ENCODE measurements at regions not wholly inside any gene's neighbourhood (a gene's known extent, or its start where the extent isn't known, plus 50 kb on each side); places are given as distances from the start of the nearest gene placed in this dataset.

DNA sequence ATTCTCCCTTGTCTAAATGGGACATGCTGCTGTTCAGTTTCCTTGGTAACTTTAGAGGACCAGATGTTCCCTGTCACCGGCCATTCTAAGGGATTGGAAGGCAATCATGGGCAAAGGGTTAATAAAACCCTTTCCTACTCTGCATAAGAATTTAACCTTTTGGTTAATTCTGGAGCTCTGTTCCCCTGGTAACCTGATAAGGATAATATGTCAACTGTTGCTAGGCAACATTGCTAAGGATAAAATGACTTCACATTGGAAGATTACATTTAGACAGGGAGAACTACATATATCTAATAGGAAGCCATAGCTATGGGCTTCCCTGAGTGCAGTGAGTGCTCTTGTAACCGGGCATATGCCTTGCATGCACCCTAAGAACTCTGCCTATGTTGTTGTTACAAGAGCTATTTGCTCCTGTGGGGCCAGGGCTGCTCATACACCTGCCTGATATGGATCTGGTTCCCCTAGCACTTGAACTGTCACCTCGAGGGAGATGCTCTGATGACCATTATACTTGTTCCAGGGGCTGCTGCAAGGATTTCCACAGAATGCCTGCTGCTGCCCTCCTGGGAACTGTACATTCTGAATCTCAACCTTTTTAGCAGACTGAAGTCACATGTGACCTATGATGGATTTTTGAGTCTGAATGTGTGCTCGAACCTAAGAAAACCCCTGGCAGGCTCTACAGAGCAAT, 326.3 kb upstream of the PDZRN3 start:
- TF ChIP-seq POLR2AphosphoS5 (IDR thresholded peaks at IDR 0.05) (no peak), POLR2A (IDR thresholded peaks at IDR 0.05) (no peak)
- TF ChIP-seq, protein P1, sequence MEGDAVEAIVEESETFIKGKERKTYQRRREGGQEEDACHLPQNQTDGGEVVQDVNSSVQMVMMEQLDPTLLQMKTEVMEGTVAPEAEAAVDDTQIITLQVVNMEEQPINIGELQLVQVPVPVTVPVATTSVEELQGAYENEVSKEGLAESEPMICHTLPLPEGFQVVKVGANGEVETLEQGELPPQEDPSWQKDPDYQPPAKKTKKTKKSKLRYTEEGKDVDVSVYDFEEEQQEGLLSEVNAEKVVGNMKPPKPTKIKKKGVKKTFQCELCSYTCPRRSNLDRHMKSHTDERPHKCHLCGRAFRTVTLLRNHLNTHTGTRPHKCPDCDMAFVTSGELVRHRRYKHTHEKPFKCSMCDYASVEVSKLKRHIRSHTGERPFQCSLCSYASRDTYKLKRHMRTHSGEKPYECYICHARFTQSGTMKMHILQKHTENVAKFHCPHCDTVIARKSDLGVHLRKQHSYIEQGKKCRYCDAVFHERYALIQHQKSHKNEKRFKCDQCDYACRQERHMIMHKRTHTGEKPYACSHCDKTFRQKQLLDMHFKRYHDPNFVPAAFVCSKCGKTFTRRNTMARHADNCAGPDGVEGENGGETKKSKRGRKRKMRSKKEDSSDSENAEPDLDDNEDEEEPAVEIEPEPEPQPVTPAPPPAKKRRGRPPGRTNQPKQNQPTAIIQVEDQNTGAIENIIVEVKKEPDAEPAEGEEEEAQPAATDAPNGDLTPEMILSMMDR (IDR thresholded peaks at IDR 0.05): no peak
- Histone ChIP-seq H3K9me3 (no peaks in the 10 kb centered on the region), H3K27me3 (no peaks in the 10 kb centered on the region), H3K4me1 (no peaks in the 10 kb centered on the region), H3K36me3 (no peaks in the 10 kb centered on the region), H3K27ac (no peak overlapping the region), H3K4me3 (no peak overlapping the region)
- no peak for DNase-seq (ENCODE audit: low spot score in 2 of 2)
- intact Hi-C loops (cut with DNase I; ENCODE audit: low total_unique reads): no loop called here

DNA sequence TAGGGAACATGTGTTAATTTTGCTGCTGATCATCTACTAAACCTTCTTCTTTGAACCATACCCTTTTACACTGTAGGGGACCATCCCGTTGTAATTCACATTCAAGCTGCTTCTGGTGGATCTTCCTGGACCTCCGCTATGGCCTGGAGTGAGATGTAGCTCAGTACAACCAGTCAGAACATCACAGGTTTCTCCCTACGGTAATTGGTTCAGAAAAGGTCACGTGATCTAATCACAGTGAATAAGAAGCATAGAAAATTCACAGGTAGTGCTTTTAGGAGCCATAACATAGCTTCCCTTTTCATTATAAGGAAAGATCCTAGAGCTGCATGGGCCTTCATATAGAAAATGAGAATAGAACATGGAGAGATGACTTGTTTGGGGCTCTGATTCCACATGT, 320.8 kb upstream of the PDZRN3 start:
- no peaks in the 10 kb centered on the region for H3K4me1 ChIP-seq
- H3K36me3 ChIP-seq: no peaks in the 10 kb centered on the region
- H3K4me3 ChIP-seq: no peak overlapping the region
- H3K9me3 ChIP-seq: no peaks in the 10 kb centered on the region
- no peak overlapping the region for H3K27ac ChIP-seq
- intact Hi-C loops (cut with DNase I; ENCODE audit: low total_unique reads): no loop called here
- DNase-seq (ENCODE audit: low spot score in 2 of 2): no peak
- TF ChIP-seq POLR2AphosphoS5 (IDR thresholded peaks at IDR 0.05): no peak
- TF ChIP-seq, protein P1 (IDR thresholded peaks at IDR 0.05): no peak
- no peak for TF ChIP-seq POLR2A (IDR thresholded peaks at IDR 0.05)
- no peaks in the 10 kb centered on the region for H3K27me3 ChIP-seq

DNA sequence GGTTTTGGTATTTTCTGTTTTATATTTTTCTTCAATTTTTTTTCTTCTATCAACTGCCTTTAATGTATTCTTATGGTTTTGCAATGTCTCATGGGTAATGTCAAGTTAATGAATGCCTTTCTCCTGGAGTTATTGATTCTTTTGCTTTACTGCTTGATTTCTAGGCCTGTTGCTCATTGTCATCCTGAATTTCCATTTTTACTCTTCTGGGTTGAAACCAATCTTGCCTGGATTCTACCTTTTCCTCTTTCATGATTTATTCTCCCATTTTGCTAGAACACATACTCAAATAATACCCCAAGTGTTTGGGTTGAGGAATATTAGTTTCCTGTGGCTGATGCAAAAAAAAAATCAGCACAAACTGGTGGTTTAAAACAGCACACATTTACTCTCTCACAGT, 315.2 kb upstream of the PDZRN3 start:
- peaks cover 0 to 6% of the 10 kb centered on the region in 2 donors for H3K9me3 ChIP-seq
- H3K4me3 ChIP-seq: no peak overlapping the region
- no peaks in the 10 kb centered on the region for H3K36me3 ChIP-seq
- intact Hi-C loops (cut with DNase I; ENCODE audit: low total_unique reads): no loop called here
- no peaks in the 10 kb centered on the region for H3K27me3 ChIP-seq
- H3K27ac ChIP-seq: no peak overlapping the region
- TF ChIP-seq POLR2AphosphoS5 (IDR thresholded peaks at IDR 0.05): no peak
- no peak for TF ChIP-seq POLR2A (IDR thresholded peaks at IDR 0.05)
- TF ChIP-seq, protein P1 (IDR thresholded peaks at IDR 0.05): no peak
- H3K4me1 ChIP-seq: no peaks in the 10 kb centered on the region
- no peak for DNase-seq (ENCODE audit: low spot score in 2 of 2)

DNA sequence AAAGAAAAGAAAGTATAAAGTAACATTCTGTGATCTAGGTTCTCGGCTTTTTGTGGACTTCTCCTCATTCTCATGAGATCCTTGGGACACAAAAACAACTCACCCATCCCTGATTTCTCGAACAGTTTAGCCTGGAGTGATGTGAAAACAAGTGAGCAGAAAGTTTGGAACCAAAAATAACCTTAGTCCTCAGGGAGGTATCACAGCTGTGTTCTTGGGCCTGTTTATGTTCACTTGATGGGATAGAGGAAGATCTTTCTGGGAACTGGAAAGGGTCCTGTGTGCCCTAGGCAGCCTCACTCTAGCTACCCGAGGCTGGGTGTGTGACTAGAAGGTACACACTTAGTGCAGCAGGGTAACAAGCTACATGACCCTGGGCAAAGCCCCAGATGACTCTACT, 308.8 kb upstream of the PDZRN3 start:
- Histone ChIP-seq H3K27me3 (no peaks in the 10 kb centered on the region), H3K4me3 (no peak overlapping the region), H3K4me1 (no peaks in the 10 kb centered on the region), H3K9me3 (no peaks in the 10 kb centered on the region), H3K36me3 (no peaks in the 10 kb centered on the region), H3K27ac (no peak overlapping the region)
- no peak for TF ChIP-seq POLR2A (IDR thresholded peaks at IDR 0.05)
- TF ChIP-seq POLR2AphosphoS5 (IDR thresholded peaks at IDR 0.05): no peak
- TF ChIP-seq, protein P1 (IDR thresholded peaks at IDR 0.05): no peak
- intact Hi-C loops (cut with DNase I; ENCODE audit: low total_unique reads): no loop called here
- DNase-seq (ENCODE audit: low spot score in 2 of 2): no peak

DNA sequence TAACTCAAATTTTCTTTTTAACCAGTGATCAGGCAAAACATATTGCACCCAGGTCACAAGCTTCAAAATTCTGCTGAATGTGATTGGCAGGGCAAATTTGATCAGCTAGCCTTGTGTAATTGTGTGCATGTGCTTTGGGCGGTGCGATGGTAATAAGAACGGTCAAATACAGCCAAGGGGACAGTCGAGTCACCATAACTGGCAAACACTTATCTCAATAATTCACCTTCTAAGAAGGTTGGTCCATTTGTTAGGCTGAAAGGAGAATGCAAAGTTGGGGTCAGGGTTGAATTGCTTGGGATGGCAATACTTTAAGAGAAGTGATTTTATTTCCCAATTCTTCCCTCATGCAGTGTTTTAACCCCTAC, 302.4 kb upstream of the PDZRN3 start:
- TF ChIP-seq, protein P1 (IDR thresholded peaks at IDR 0.05): no peak
- TF ChIP-seq POLR2AphosphoS5 (IDR thresholded peaks at IDR 0.05): no peak
- no peak for TF ChIP-seq POLR2A (IDR thresholded peaks at IDR 0.05)
- intact Hi-C loops (cut with DNase I; ENCODE audit: low total_unique reads): no loop called here
- no peaks in the 10 kb centered on the region for H3K4me1 ChIP-seq
- no peak overlapping the region for H3K27ac ChIP-seq
- H3K4me3 ChIP-seq: no peak overlapping the region
- H3K36me3 ChIP-seq: no peaks in the 10 kb centered on the region
- H3K27me3 ChIP-seq: no peaks in the 10 kb centered on the region
- DNase-seq (ENCODE audit: low spot score in 2 of 2): no peak
- no peaks in the 10 kb centered on the region for H3K9me3 ChIP-seq

Data from breast epithelium (tissue), 4 donors.